ENCODE measurements at regions not wholly inside any gene's neighbourhood (a gene's known extent, or its start where the extent isn't known, plus 50 kb on each side); places are given as distances from the start of the nearest gene placed in this dataset.

GRCh38 chr13:80975903-80976302 lies 635.0 kb upstream of the SPRY2 start:
- TF ChIP-seq CTCF (conservative IDR thresholded peaks at IDR 0.05) (no peak), ZFX (IDR thresholded peaks at IDR 0.05) (no peak)
